ENCODE measurements at regions not wholly inside any gene's neighbourhood (a gene's known extent, or its start where the extent isn't known, plus 50 kb on each side); places are given as distances from the start of the nearest gene placed in this dataset.

- Histone ChIP-seq H3K4me1 (ENCODE audit: insufficient read depth, low read length, severe bottlenecking) (no peaks in the 10 kb centered on the region), H3K36me3 (ENCODE audit: insufficient read depth, low read length) (no peaks in the 10 kb centered on the region), H3K9me3 (ENCODE audit: low read length) (no peaks in the 10 kb centered on the region), H3K9ac (ENCODE audit: low read length) (no peak overlapping the region), H4K20me1 (ENCODE audit: insufficient read depth, low read length) (no peaks in the 10 kb centered on the region), H3K9me2 (ENCODE audit: low read depth, low read length) (no peaks in the 10 kb centered on the region), H3F3A (ENCODE audit: insufficient read depth, low read length) (no peaks in the 10 kb centered on the region), H3K4me3 (ENCODE audit: low read depth, low read length, poor library complexity, severe bottlenecking) (no peak overlapping the region), H3K79me2 (ENCODE audit: insufficient read depth, low read length) (no peaks in the 10 kb centered on the region), H3K4me2 (ENCODE audit: low read length) (no peak overlapping the region), H3K27ac (ENCODE audit: low read depth, low read length, poor library complexity, severe bottlenecking) (no peak overlapping the region), H2AFZ (ENCODE audit: low read length) (no peak overlapping the region), H3K27me3 (ENCODE audit: insufficient read depth, low read length) (no peaks in the 10 kb centered on the region)
- no peak for TF ChIP-seq CTCF (IDR thresholded peaks at IDR 0.05; ENCODE audit: low read length)
- no peak for TF ChIP-seq EZH2 (IDR thresholded peaks at IDR 0.05; ENCODE audit: borderline replicate concordance, low read length)
These were observed 323.4 kb downstream of the NR2F1-AS1 start for GRCh38 chr5:93257616-93258015.

GRCh38 chr5:93255796-93256195 is 325.2 kb downstream of the NR2F1-AS1 start:
- Histone ChIP-seq H2AFZ (ENCODE audit: low read length) (no peak overlapping the region), H3K4me3 (ENCODE audit: low read depth, low read length, poor library complexity, severe bottlenecking) (no peak overlapping the region)

GRCh38 chr5:93252165-93252564 is 328.9 kb downstream of the NR2F1-AS1 start:
- TF ChIP-seq CTCF (IDR thresholded peaks at IDR 0.05; ENCODE audit: low read length) (no peak), EZH2 (IDR thresholded peaks at IDR 0.05; ENCODE audit: borderline replicate concordance, low read length) (no peak)

More at GRCh38 chr5:93255796-93256195, 325.2 kb downstream of the NR2F1-AS1 start:
- Histone ChIP-seq H3K9me2 (ENCODE audit: low read depth, low read length) (no peaks in the 10 kb centered on the region), H3K27me3 (ENCODE audit: insufficient read depth, low read length) (no peaks in the 10 kb centered on the region), H3K27ac (ENCODE audit: low read depth, low read length, poor library complexity, severe bottlenecking) (no peak overlapping the region), H3K4me1 (ENCODE audit: insufficient read depth, low read length, severe bottlenecking) (no peaks in the 10 kb centered on the region), H3K79me2 (ENCODE audit: insufficient read depth, low read length) (no peaks in the 10 kb centered on the region), H4K20me1 (ENCODE audit: insufficient read depth, low read length) (no peaks in the 10 kb centered on the region), H3K4me2 (ENCODE audit: low read length) (no peak overlapping the region), H3K9ac (ENCODE audit: low read length) (no peak overlapping the region), H3F3A (ENCODE audit: insufficient read depth, low read length) (no peaks in the 10 kb centered on the region), H3K36me3 (ENCODE audit: insufficient read depth, low read length) (no peaks in the 10 kb centered on the region), H3K9me3 (ENCODE audit: low read length) (no peaks in the 10 kb centered on the region)
- no peak for TF ChIP-seq CTCF (IDR thresholded peaks at IDR 0.05; ENCODE audit: low read length)
- TF ChIP-seq EZH2 (IDR thresholded peaks at IDR 0.05; ENCODE audit: borderline replicate concordance, low read length): no peak

More at GRCh38 chr5:93252165-93252564, 328.9 kb downstream of the NR2F1-AS1 start:
- H3K9me2 ChIP-seq (ENCODE audit: low read depth, low read length): no peaks in the 10 kb centered on the region
- H3K27ac ChIP-seq (ENCODE audit: low read depth, low read length, poor library complexity, severe bottlenecking): no peak overlapping the region
- no peaks in the 10 kb centered on the region for H4K20me1 ChIP-seq (ENCODE audit: insufficient read depth, low read length)
- no peak overlapping the region for H3K4me3 ChIP-seq (ENCODE audit: low read depth, low read length, poor library complexity, severe bottlenecking)
- no peak overlapping the region for H3K9ac ChIP-seq (ENCODE audit: low read length)
- H3K27me3 ChIP-seq (ENCODE audit: insufficient read depth, low read length): no peaks in the 10 kb centered on the region
- no peaks in the 10 kb centered on the region for H3K79me2 ChIP-seq (ENCODE audit: insufficient read depth, low read length)
- no peak overlapping the region for H3K4me2 ChIP-seq (ENCODE audit: low read length)
- no peaks in the 10 kb centered on the region for H3F3A ChIP-seq (ENCODE audit: insufficient read depth, low read length)
- H3K36me3 ChIP-seq (ENCODE audit: insufficient read depth, low read length): no peaks in the 10 kb centered on the region
- no peaks in the 10 kb centered on the region for H3K9me3 ChIP-seq (ENCODE audit: low read length)
- H2AFZ ChIP-seq (ENCODE audit: low read length): no peak overlapping the region
- H3K4me1 ChIP-seq (ENCODE audit: insufficient read depth, low read length, severe bottlenecking): no peaks in the 10 kb centered on the region

All from OCI-LY1 (cell line).